Liver (tissue), 8 donors: ENCODE measurements at regions not wholly inside any gene's neighbourhood (a gene's known extent, or its start where the extent isn't known, plus 50 kb on each side); places are given as distances from the start of the nearest gene placed in this dataset.

Experiments
- DNase-seq: peaks from one replicate; pipeline ENCODE4 v3.0.0-alpha.2; 2017; ENCODE audit warnings: low spot score
- H3K27ac ChIP-seq, 2 donors: one replicate each; pipeline ENCODE4 v1.7.0; 2013; ENCODE audit warnings: inconsistent platforms in 2 of 2, low read length in 2 of 2, control low read depth in 1 of 2, low read depth in 1 of 2, mild to moderate bottlenecking in 1 of 2
- H3K27me3 ChIP-seq, 4 donors: one replicate each; pipeline versions ENCODE4 v1.6.1 to v1.7.0; 2013; ENCODE audit warnings: low read length in 3 of 4, inconsistent platforms in 1 of 4, mild to moderate bottlenecking in 1 of 4, moderate library complexity in 1 of 4; ENCODE audit not compliant: control insufficient read depth in 4 of 4, insufficient read depth in 4 of 4
- H3K36me3 ChIP-seq, 4 donors: one replicate each; pipeline versions ENCODE4 v1.6.1 to v1.7.0; 2013; ENCODE audit warnings: low read length in 3 of 4, mild to moderate bottlenecking in 3 of 4, low read depth in 1 of 4, moderate library complexity in 1 of 4; ENCODE audit not compliant: control insufficient read depth in 4 of 4, insufficient read depth in 3 of 4
- H3K4me1 ChIP-seq, 4 donors: one replicate each; pipeline versions ENCODE4 v1.6.1 to v1.7.0; 2013; ENCODE audit warnings: low read length in 3 of 4, mild to moderate bottlenecking in 3 of 4, moderate library complexity in 1 of 4; ENCODE audit not compliant: control insufficient read depth in 4 of 4, insufficient read depth in 4 of 4
- H3K4me3 ChIP-seq, 3 donors: one replicate each; pipeline versions ENCODE4 v1.6.1 to v1.7.0; 2013; ENCODE audit warnings: low read length in 3 of 3, control low read depth in 1 of 3, low read depth in 1 of 3, mild to moderate bottlenecking in 1 of 3
- H3K9ac ChIP-seq, 2 donors: one replicate each; pipeline ENCODE4 v1.7.0; 2013; ENCODE audit warnings: low read length in 2 of 2, mild to moderate bottlenecking in 2 of 2, moderate library complexity in 2 of 2, control low read depth in 1 of 2, low read depth in 1 of 2
- H3K9me3 ChIP-seq, 4 donors: one replicate each; pipeline versions ENCODE4 v1.6.1 to v1.7.0; 2013; ENCODE audit warnings: low read length in 3 of 4; ENCODE audit not compliant: control insufficient read depth in 4 of 4
- ATF3 ChIP-seq: IDR thresholded peaks from 2 replicates; pipeline ENCODE4 v1.6.1; 2016; ENCODE audit warnings: antibody characterized with exemption
- CTCF ChIP-seq: fragments of 150-350 bp; IDR thresholded peaks from 2 replicates; pipeline ENCODE4 v1.5.1; 2017; ENCODE audit warnings: improper control_type of control experiment, low read depth, low read length; ENCODE audit not compliant: missing input control
- EGR1 ChIP-seq, 2 donors: IDR thresholded peaks; 2 replicates each; pipeline ENCODE4 v1.6.1; 2016 to 2018; ENCODE audit warnings: antibody characterized with exemption in 2 of 2, low read depth in 2 of 2
- FOXA1 ChIP-seq: IDR thresholded peaks from 2 replicates; pipeline ENCODE4 v1.6.1; 2016; ENCODE audit warnings: antibody characterized with exemption
- FOXA2 ChIP-seq: IDR thresholded peaks from 2 replicates; pipeline ENCODE4 v1.6.1; 2016; ENCODE audit warnings: antibody characterized with exemption
- GABPA ChIP-seq, 2 donors: IDR thresholded peaks in 1 of 2; conservative IDR thresholded peaks in 1 of 2; 2 replicates each; pipeline ENCODE4 v1.6.1; 2016; ENCODE audit warnings: antibody characterized with exemption in 2 of 2, mild to moderate bottlenecking in 1 of 2, moderate library complexity in 1 of 2
- HNF4A ChIP-seq, 2 donors: conservative IDR thresholded peaks; 2 replicates each; pipeline ENCODE4 v1.6.1; 2016; ENCODE audit warnings: antibody characterized with exemption in 2 of 2, mild to moderate bottlenecking in 2 of 2
- HNF4G ChIP-seq: IDR thresholded peaks from 2 replicates; pipeline ENCODE4 v1.6.1; 2016; ENCODE audit warnings: antibody characterized with exemption
- JUND ChIP-seq, 2 donors: IDR thresholded peaks; 2 replicates each; pipeline ENCODE4 v1.6.1; 2016; ENCODE audit warnings: antibody characterized with exemption in 2 of 2
- MAX ChIP-seq: IDR thresholded peaks from 2 replicates; pipeline ENCODE4 v1.6.1; 2016; ENCODE audit warnings: antibody characterized with exemption
- NR2F2 ChIP-seq: IDR thresholded peaks from 2 replicates; pipeline ENCODE4 v1.6.1; 2016; ENCODE audit warnings: antibody characterized with exemption
- RAD21 ChIP-seq, 2 donors: IDR thresholded peaks; 2 replicates each; pipeline ENCODE4 v1.6.1; 2016; ENCODE audit warnings: antibody characterized with exemption in 2 of 2, mild to moderate bottlenecking in 2 of 2
- RXRA ChIP-seq, 2 donors: IDR thresholded peaks; 2 replicates each; pipeline ENCODE4 v1.6.1; 2017 to 2018; ENCODE audit warnings: antibody characterized with exemption in 2 of 2, mild to moderate bottlenecking in 1 of 2
- SP1 ChIP-seq: IDR thresholded peaks from 2 replicates; pipeline ENCODE4 v1.6.1; 2018; ENCODE audit warnings: antibody characterized with exemption, mild to moderate bottlenecking
- TAF1 ChIP-seq: conservative IDR thresholded peaks from 2 replicates; pipeline ENCODE4 v1.6.1; 2016; ENCODE audit warnings: antibody characterized with exemption, mild to moderate bottlenecking
- YY1 ChIP-seq: IDR thresholded peaks from 2 replicates; pipeline ENCODE4 v1.6.1; 2016; ENCODE audit warnings: antibody characterized with exemption, mild to moderate bottlenecking
- WGBS: extraction: QIAGEN DNeasy Blood & Tissue Kit; methylation state at CpG from one replicate; pipeline ENCODE4 v1.1.7; 2013; 5-methylcytosine and 5-hydroxymethylcytosine counted together
- TF ChIP-seq, protein P1 (sequence below): IDR thresholded peaks from 2 replicates; pipeline ENCODE4 v1.6.1; 2016; ENCODE audit warnings: antibody characterized with exemption, mild to moderate bottlenecking
- TF ChIP-seq, protein P2 (sequence below): IDR thresholded peaks from 2 replicates; pipeline ENCODE4 v1.6.1; 2016; ENCODE audit warnings: antibody characterized with exemption
- donor health status: healthy.
- donor health status: healthy.
- donor health status: healthy.
- donor health status: healthy.
- donor health status: healthy.

DNA sequence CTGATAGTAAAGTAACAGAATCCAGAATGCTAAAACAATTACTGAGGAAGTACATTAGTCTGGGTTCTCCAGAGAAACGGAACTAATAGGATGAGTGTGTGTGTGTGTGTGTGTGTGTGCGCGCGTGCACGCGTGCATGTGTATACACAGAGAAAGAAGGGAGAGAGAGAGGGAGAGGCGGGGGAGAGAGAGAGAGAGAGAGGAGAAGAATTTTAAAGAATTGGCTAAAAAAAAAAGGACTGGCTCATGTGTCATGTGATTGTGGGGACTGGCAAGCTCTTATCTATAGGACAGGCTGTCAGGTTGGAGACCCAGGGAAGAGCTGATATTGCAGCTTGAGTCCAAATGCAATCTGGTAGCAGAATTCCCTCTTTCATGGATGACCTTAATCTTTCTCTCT is 976.2 kb upstream of the CDH2 start:
- Histone ChIP-seq H3K36me3 (no peaks in the 10 kb centered on the region), H3K4me3 (no peak overlapping the region), H3K9ac (no peak overlapping the region), H3K27ac (no peak overlapping the region), H3K4me1 (no peaks in the 10 kb centered on the region), H3K27me3 (no peaks in the 10 kb centered on the region), H3K9me3 (no peaks in the 10 kb centered on the region)
- 77% methylated on average over 7 of the region's 7 CpGs for WGBS
- DNase-seq, result no peak
- TF ChIP-seq YY1 (no peak), NR2F2 (no peak), JUND (IDR thresholded peaks at IDR 0.05) (no peak), FOXA1 (no peak), RXRA (IDR thresholded peaks at IDR 0.05) (no peak), TAF1 (no peak), HNF4A (conservative IDR thresholded peaks at IDR 0.05) (no peak), FOXA2 (no peak), ATF3 (no peak), EGR1 (IDR thresholded peaks at IDR 0.05; ENCODE audit: low read depth in 2 of 2) (no peak), HNF4G (no peak), CTCF (no peak), MAX (no peak), SP1 (no peak), GABPA (IDR thresholded peaks at IDR 0.05 in 1 of 2, conservative IDR thresholded peaks at IDR 0.05 in 1 of 2) (no peak), RAD21 (IDR thresholded peaks at IDR 0.05) (no peak)
- TF ChIP-seq, protein P1, sequence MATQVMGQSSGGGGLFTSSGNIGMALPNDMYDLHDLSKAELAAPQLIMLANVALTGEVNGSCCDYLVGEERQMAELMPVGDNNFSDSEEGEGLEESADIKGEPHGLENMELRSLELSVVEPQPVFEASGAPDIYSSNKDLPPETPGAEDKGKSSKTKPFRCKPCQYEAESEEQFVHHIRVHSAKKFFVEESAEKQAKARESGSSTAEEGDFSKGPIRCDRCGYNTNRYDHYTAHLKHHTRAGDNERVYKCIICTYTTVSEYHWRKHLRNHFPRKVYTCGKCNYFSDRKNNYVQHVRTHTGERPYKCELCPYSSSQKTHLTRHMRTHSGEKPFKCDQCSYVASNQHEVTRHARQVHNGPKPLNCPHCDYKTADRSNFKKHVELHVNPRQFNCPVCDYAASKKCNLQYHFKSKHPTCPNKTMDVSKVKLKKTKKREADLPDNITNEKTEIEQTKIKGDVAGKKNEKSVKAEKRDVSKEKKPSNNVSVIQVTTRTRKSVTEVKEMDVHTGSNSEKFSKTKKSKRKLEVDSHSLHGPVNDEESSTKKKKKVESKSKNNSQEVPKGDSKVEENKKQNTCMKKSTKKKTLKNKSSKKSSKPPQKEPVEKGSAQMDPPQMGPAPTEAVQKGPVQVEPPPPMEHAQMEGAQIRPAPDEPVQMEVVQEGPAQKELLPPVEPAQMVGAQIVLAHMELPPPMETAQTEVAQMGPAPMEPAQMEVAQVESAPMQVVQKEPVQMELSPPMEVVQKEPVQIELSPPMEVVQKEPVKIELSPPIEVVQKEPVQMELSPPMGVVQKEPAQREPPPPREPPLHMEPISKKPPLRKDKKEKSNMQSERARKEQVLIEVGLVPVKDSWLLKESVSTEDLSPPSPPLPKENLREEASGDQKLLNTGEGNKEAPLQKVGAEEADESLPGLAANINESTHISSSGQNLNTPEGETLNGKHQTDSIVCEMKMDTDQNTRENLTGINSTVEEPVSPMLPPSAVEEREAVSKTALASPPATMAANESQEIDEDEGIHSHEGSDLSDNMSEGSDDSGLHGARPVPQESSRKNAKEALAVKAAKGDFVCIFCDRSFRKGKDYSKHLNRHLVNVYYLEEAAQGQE, result no peak
- TF ChIP-seq, protein P2, sequence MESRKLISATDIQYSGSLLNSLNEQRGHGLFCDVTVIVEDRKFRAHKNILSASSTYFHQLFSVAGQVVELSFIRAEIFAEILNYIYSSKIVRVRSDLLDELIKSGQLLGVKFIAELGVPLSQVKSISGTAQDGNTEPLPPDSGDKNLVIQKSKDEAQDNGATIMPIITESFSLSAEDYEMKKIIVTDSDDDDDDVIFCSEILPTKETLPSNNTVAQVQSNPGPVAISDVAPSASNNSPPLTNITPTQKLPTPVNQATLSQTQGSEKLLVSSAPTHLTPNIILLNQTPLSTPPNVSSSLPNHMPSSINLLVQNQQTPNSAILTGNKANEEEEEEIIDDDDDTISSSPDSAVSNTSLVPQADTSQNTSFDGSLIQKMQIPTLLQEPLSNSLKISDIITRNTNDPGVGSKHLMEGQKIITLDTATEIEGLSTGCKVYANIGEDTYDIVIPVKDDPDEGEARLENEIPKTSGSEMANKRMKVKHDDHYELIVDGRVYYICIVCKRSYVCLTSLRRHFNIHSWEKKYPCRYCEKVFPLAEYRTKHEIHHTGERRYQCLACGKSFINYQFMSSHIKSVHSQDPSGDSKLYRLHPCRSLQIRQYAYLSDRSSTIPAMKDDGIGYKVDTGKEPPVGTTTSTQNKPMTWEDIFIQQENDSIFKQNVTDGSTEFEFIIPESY, result no peak

DNA sequence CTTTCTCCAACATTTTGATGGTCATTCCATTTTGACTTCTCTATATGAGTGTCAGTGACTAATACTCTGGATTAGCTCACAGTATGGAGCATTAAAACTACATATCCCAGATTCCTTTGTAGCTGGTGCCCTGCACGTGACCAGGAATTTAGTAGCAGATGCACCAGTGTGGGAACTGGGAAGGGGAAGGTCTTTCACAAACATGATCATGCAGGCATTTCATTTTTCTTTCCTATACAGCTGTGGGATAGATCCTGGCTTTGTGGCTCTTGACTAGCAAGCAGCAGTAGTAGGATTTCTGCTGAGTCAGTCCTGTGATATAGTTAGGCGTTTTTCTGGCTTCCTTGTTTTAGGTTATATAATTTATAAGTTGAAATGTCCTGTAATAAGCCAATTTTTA is 971.0 kb upstream of the CDH2 start:
- no peak for DNase-seq
- no peak overlapping the region for H3K4me3 ChIP-seq
- H3K4me1 ChIP-seq, result no peaks in the 10 kb centered on the region
- WGBS, result 34% methylated on average over 2 of the region's 2 CpGs
- no peak for TF ChIP-seq CTCF
- no peak for TF ChIP-seq YY1
- TF ChIP-seq FOXA2, result no peak
- no peak for TF ChIP-seq NR2F2
- no peak for TF ChIP-seq RXRA (IDR thresholded peaks at IDR 0.05)
- no peak for TF ChIP-seq TAF1
- TF ChIP-seq MAX, result no peak
- H3K9me3 ChIP-seq, result no peaks in the 10 kb centered on the region
- no peaks in the 10 kb centered on the region for H3K27me3 ChIP-seq
- H3K9ac ChIP-seq, result no peak overlapping the region
- no peak overlapping the region for H3K27ac ChIP-seq
- no peaks in the 10 kb centered on the region for H3K36me3 ChIP-seq
